ENCODE measurements at regions not wholly inside any gene's neighbourhood (a gene's known extent, or its start where the extent isn't known, plus 50 kb on each side); places are given as distances from the start of the nearest gene placed in this dataset.
A peak's percentile ranks its signal among the peaks of the same experiment; 100 is the strongest.
"Not testable (repeated sequence)": the region's sequence is repeated elsewhere in the genome, so short reads cannot be mapped to it uniquely, and the experiment has no call there.

- no peak for DNase-seq
Observed at GRCh38 chr12:34198924-34199323, 176.6 kb downstream of the ALG10 start.

DNA sequence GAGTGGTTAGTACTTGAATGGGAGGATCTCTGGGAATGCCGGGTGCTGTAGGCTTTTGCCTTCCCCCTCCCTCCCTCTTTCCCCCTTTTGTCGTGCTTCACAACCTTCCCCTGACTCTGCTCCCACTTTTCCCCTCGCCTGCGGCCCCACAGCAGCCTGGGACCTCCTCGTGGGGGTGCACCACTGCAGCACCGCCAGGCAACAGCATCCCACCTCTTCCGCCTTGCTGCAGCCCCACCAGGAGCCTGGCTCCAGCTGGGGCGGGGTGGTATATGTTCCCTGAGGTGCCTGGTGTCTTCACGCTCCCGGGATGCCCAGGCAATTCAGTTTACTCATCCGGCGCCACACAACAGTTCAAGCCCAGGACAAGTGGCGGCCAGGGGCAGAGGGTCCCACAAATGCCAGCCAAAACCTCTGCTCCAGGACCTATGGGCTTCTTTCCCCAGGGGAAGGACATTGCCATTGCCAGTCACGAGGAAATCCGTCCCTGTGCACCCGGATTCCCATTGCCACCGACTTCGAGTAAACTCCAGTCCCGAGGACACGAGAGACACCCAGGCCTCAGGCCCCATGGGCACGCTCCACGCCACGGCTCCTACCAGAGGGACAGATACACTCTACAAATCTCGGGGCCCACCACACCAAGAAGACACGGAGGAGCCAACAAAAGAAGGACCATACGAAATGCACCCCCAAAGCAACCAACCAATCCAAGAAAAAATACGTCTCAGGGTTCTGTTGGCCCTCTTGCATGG, 181.7 kb downstream of the ALG10 start:
- no peak for DNase-seq

- DNase-seq = no peak
Observed at GRCh38 chr12:34204830-34205285, 182.6 kb downstream of the ALG10 start.

- no peak for DNase-seq
Observed at GRCh38 chr12:34205401-34205800, 183.1 kb downstream of the ALG10 start.

GRCh38 chr12:34206061-34206785, 183.9 kb downstream of the ALG10 start:
- no peak for DNase-seq

DNA sequence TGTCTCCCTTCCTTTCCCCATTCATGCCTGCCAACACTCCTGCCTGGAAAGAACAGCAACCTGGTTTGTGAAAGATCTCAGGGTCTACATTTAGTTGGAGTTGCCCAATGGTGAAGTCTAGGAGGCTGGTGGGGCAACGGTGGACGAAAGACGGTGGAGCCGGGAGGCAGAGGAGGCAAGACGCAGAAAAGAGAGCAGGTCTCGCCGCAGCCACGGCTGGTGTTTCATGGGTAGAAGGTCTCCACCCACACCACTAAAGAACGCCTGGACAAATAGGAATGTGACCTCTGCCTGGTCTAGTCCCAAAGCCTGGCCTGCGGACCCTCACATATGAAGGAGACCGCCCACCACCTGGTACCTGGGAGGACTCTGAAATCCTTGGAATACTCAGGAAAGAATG, 185.6 kb downstream of the ALG10 start:
- no peak for DNase-seq

GRCh38 chr12:34208331-34209258, 186.3 kb downstream of the ALG10 start:
- no peak for DNase-seq

- no peak for DNase-seq
Observed at GRCh38 chr12:34209259-34209835, 187.1 kb downstream of the ALG10 start.

DNA sequence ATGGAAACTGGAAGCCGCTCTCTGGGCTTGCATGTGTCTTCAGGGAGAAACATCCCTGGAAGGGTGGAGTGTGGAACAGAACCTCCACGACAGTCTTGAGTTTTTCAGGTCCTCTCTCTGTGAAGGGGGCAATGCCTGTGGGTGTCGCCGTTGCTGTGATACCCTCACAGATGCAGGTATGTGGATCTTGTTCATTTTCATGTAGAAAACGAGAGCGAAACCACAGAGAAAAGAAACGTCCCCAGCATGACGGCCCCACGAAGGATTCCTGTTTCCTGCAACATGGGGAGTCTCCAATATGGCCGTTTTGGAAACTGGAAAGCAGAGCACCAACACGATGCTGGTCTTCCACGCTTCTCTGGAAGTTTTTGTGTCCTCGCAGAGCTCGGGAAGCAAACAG, 187.9 kb downstream of the ALG10 start:
- DNase-seq = no peak

- DNase-seq = no peak
Observed at GRCh38 chr12:34210689-34211530, 188.6 kb downstream of the ALG10 start.

- no peak for DNase-seq
Observed at GRCh38 chr12:34212651-34213050, 190.4 kb downstream of the ALG10 start.

- no peak for DNase-seq
Observed at GRCh38 chr12:34214011-34214410, 191.7 kb downstream of the ALG10 start.

GRCh38 chr12:34215213-34215892, 193.1 kb downstream of the ALG10 start:
- DNase-seq = no peak

DNA sequence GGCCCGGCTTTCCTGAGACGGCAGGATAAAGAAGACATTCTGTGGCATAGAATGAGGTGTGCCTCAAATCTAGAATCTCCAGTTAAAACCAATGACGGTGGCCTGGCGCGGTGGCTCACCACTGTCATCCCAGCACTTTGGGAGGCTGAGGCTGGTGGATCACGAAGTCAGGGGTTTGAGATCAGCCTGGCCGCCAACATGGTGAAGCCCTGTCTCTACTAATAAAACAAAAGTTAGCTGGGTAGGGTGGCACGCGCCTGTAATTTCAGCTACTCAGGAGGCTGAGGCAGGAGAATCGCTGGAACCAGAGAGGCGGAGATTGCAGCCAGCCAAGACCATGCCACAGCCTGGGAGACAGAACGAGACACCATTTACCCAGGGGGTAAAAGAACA, 193.6 kb downstream of the ALG10 start:
- no peak for DNase-seq

DNA sequence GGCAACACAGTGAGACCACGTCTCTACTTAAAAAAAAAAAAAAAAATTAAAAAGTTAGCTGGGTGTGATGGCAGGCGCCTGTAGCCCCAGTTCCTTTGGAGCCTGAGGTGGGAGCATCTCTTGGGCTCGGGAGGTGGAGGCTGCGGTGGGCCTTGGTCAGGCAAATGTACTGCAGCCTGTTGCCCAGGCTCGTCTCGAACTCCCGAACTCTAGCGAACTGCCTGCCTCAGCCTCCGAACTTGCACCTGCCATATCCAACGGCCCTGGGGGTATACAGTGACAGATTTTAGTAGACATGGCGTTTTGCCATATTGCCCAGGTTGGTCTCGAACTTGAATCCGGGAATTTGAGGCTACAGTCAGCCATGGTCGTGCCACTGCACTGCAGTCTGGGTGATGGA, 195.4 kb downstream of the ALG10 start:
- DNase-seq = no peak

DNA sequence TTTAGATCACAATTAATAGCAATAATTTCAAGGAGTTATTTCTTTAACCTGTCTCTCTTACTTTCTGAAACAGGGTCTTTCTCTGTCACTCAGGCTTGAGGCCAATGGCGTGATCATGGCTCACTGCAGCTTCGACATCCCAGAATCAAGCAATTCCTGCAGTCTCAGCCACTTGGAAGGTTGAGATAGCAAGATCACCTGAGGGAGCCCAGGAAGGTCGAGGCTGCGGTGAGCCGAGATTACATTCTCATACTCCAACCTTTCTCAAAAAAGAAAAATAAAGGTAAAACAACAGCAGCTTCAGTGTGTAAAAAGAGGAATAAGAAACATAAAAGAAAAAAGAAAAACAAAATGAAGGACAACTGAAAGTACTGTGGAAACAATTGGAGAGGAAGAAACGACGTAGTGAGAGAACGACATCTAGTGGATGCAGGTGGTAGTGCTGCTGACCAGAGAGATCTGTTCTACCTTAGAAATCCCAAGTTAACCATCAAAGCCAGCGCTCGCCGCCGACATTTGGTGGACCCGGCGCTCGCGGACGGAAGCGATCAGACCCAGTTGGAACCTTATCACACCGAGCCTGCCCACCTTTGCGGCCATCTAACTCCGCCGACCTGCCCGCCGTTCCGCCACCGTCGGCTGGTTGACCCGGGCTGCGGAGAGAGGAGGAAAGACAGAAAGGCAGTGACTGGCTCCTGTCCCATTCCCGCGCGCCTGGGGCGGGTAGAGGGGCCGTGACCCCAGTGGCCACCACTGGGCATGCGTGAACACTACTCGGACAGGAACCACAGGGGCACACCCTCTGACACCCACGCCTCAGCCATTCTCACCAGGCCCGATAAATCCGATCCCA, 196.1 kb downstream of the ALG10 start:
- peak in 3 of 4 experiments; percentile 8 to 42 (median 16) for DNase-seq

- DNase-seq = peak in 1 of 4 experiments; percentile 6
Observed at GRCh38 chr12:34219046-34219770, 196.9 kb downstream of the ALG10 start.

DNA sequence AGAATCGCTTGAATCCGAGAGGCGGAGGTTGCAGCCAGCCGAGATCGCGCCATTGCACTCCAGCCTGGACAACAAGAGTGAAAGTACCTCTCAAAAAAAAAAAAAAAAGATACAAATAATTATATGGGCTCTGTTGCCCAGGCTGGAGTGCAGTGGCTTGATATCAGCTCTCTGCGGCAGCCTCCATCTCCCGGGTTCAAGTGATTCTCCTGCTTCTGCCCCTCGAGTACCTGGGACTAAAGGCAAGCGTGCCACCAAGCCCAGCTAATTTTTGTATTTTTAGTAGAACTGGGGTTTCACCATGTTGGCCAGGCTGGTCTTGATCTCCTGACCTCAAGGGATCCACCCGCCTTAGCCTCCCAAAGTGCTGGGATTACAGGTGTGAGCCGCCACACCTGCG, 197.8 kb downstream of the ALG10 start:
- DNase-seq = not testable (repeated sequence)

DNA sequence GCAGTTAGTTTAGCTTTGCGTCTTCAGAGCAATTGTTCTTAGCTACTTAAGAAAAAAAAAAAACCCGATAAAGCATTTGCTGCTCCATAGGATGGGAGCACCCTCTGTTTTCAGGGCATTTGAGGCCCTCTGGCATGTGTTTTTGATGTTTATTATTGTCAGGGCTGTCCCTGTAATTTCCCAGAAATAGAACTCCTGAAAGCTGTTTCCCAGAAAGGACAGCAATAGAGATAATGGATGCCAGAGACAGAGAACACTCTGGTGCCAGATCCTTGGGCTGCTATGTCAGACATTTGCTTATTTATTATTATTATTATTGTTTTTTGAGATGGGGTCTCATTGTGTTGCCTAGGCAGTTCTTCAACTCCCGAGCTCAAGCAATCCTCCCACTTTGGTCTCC, 201.3 kb downstream of the ALG10 start:
- no peak for DNase-seq

GRCh38 chr12:34226044-34226443, 203.7 kb downstream of the ALG10 start:
- DNase-seq = not testable (repeated sequence)
